ENCODE measurements at regions not wholly inside any gene's neighbourhood (a gene's known extent, or its start where the extent isn't known, plus 50 kb on each side); places are given as distances from the start of the nearest gene placed in this dataset.

DNA sequence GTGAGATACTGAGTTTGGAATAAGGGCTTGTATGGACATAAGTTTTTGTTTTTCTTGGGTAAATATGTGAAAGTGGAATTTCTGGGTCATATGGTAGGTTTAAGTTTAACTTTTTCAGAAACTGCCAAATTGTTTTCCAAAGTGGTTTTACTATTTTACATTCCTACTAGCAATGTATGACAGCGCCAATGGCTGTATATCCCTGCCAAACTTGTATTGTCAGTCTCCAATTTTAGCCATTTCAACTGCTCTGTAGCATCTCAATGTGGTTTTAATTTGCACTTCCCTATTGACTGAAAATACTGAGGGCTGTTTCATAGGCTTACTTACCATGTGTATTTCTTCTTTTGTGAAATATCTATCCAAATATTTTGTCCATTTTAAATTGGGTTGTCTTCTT lies 90.5 kb upstream of the ZNF32 start:
- TF ChIP-seq, protein P1, sequence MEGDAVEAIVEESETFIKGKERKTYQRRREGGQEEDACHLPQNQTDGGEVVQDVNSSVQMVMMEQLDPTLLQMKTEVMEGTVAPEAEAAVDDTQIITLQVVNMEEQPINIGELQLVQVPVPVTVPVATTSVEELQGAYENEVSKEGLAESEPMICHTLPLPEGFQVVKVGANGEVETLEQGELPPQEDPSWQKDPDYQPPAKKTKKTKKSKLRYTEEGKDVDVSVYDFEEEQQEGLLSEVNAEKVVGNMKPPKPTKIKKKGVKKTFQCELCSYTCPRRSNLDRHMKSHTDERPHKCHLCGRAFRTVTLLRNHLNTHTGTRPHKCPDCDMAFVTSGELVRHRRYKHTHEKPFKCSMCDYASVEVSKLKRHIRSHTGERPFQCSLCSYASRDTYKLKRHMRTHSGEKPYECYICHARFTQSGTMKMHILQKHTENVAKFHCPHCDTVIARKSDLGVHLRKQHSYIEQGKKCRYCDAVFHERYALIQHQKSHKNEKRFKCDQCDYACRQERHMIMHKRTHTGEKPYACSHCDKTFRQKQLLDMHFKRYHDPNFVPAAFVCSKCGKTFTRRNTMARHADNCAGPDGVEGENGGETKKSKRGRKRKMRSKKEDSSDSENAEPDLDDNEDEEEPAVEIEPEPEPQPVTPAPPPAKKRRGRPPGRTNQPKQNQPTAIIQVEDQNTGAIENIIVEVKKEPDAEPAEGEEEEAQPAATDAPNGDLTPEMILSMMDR (IDR thresholded peaks at IDR 0.05), result no peak
- TF ChIP-seq POLR2A (IDR thresholded peaks at IDR 0.05), result no peak
